GM06990 (cell line): ENCODE measurements at regions not wholly inside any gene's neighbourhood (a gene's known extent, or its start where the extent isn't known, plus 50 kb on each side); places are given as distances from the start of the nearest gene placed in this dataset.

ENCODE experiments used
- DNase-seq: peaks from one replicate; pipeline ENCODE4 v3.0.0-alpha.2; 2011; ENCODE audit not compliant: insufficient read length; ENCODE audit errors: extremely low read depth
- H3K27me3 ChIP-seq: replicated peaks from 2 replicates; pipeline ENCODE4 v1.6.0; 2011; ENCODE audit warnings: low read length; ENCODE audit not compliant: control insufficient read depth, insufficient read depth
- H3K36me3 ChIP-seq: 2 replicates; pipeline ENCODE4 v1.5.1; 2011; ENCODE audit warnings: low read length; ENCODE audit not compliant: control insufficient read depth, insufficient read depth
- H3K4me3 ChIP-seq: replicated peaks from 2 replicates; pipeline ENCODE4 v1.5.1; 2011; ENCODE audit warnings: low read depth, mild to moderate bottlenecking, control low read depth, low read length
- CTCF ChIP-seq: IDR thresholded peaks from 2 replicates; pipeline ENCODE4 v1.5.1; 2011; ENCODE audit warnings: low read length, control low read depth, mild to moderate bottlenecking, inconsistent platforms; ENCODE audit not compliant: insufficient read depth, poor library complexity, severe bottlenecking

- H3K4me3 ChIP-seq: no peak overlapping the region
- no peaks in the 10 kb centered on the region for H3K36me3 ChIP-seq
- TF ChIP-seq CTCF: no peak
- no peak for DNase-seq
- H3K27me3 ChIP-seq: no peaks in the 10 kb centered on the region
These were observed 82.9 kb upstream of the AKAP13 start for GRCh38 chr15:85297537-85297936.

GRCh38 chr15:85298366-85298765, 82.0 kb upstream of the AKAP13 start:
- Histone ChIP-seq H3K4me3 (no peak overlapping the region), H3K36me3 (no peaks in the 10 kb centered on the region), H3K27me3 (no peaks in the 10 kb centered on the region)
- TF ChIP-seq CTCF: no peak
- DNase-seq: no peak

GRCh38 chr15:85298941-85299340, 81.5 kb upstream of the AKAP13 start:
- no peaks in the 10 kb centered on the region for H3K27me3 ChIP-seq
- no peak overlapping the region for H3K4me3 ChIP-seq
- TF ChIP-seq CTCF: no peak
- DNase-seq: no peak
- H3K36me3 ChIP-seq: no peaks in the 10 kb centered on the region

- Histone ChIP-seq H3K4me3 (no peak overlapping the region), H3K27me3 (no peaks in the 10 kb centered on the region), H3K36me3 (no peaks in the 10 kb centered on the region)
- no peak for TF ChIP-seq CTCF
- no peak for DNase-seq
These were observed 78.1 kb upstream of the AKAP13 start for GRCh38 chr15:85302271-85302670.

GRCh38 chr15:85305050-85305449, 75.4 kb upstream of the AKAP13 start:
- no peak for TF ChIP-seq CTCF
- H3K27me3 ChIP-seq: no peaks in the 10 kb centered on the region
- H3K36me3 ChIP-seq: no peaks in the 10 kb centered on the region
- no peak for DNase-seq
- H3K4me3 ChIP-seq: no peak overlapping the region

- DNase-seq: no peak
- TF ChIP-seq CTCF: no peak
- no peaks in the 10 kb centered on the region for H3K36me3 ChIP-seq
These were observed 73.3 kb upstream of the AKAP13 start for GRCh38 chr15:85306946-85307686.

More at GRCh38 chr15:85306946-85307686, 73.3 kb upstream of the AKAP13 start:
- no peak overlapping the region for H3K4me3 ChIP-seq
- no peaks in the 10 kb centered on the region for H3K27me3 ChIP-seq
